ENCODE measurements at regions not wholly inside any gene's neighbourhood (a gene's known extent, or its start where the extent isn't known, plus 50 kb on each side); places are given as distances from the start of the nearest gene placed in this dataset.

- H2AFZ ChIP-seq (ENCODE audit: low read length), result no peak overlapping the region
- no peak overlapping the region for H3K4me2 ChIP-seq (ENCODE audit: low read depth, low read length)
- no peaks in the 10 kb centered on the region for H3K79me2 ChIP-seq (ENCODE audit: insufficient read depth, low read length)
- no peak overlapping the region for H3K4me3 ChIP-seq (replicated peaks in 1 of 3; ENCODE audit: insufficient read depth in 1 of 3, low read depth in 2 of 3, low read length in 3 of 3)
- H3K27ac ChIP-seq (ENCODE audit: extremely low read length, insufficient read depth, low read length), result no peak overlapping the region
- TF ChIP-seq TEAD3 (CRISPR knock-in tag; optimal IDR thresholded peaks at IDR 0.05; ENCODE audit: borderline replicate concordance) (no peak), ZSCAN25 (CRISPR knock-in tag; IDR thresholded peaks at IDR 0.05) (no peak), STAT5B (CRISPR knock-in tag; IDR thresholded peaks at IDR 0.05) (no peak), ZNF317 (CRISPR knock-in tag; IDR thresholded peaks at IDR 0.05) (no peak), ZBTB21 (CRISPR knock-in tag; IDR thresholded peaks at IDR 0.05) (no peak), IKZF5 (CRISPR knock-in tag; IDR thresholded peaks at IDR 0.05) (no peak), ELK4 (CRISPR knock-in tag; IDR thresholded peaks at IDR 0.05; ENCODE audit: borderline replicate concordance) (no peak)
- FAIRE-seq (no peak), ATAC-seq (no peak), DNase-seq (ENCODE audit: low spot score) (no peak)
- H3K36me3 ChIP-seq (replicated peaks in 1 of 2; ENCODE audit: control insufficient read depth in 1 of 2, insufficient read depth in 2 of 2, low read length in 2 of 2), result no peaks in the 10 kb centered on the region
- WGBS (ENCODE audit: low lambda C conversion rate), result 36% methylated on average over 1 of the region's 1 CpG
- POLR2A ChIA-PET, result no interaction called here
- intact Hi-C loops (cut with micrococcal nuclease; ENCODE audit: unreplicated experiment) (no loop called here), in situ Hi-C loops (cut with HindIII; ENCODE audit: extremely low pct_ligation_motif_present, low pct_unique_long_range_greater_than_20kb) (no loop called here)
- BruUV-seq (replicated peaks), result no TSS peak
- CTCF ChIA-PET (ENCODE audit: low intra/inter-chr PET ratio, low total read pairs), result no interaction called here
- no peaks in the 10 kb centered on the region for H3K9me3 ChIP-seq (ENCODE audit: low read length)
- no peaks in the 10 kb centered on the region for H3K27me3 ChIP-seq (ENCODE audit: control insufficient read depth in 1 of 2, insufficient read depth in 2 of 2, low read length in 2 of 2)
- H4K20me1 ChIP-seq (ENCODE audit: insufficient read depth, low read length), result no peaks in the 10 kb centered on the region
- no peak overlapping the region for H3K9ac ChIP-seq (ENCODE audit: insufficient read depth, low read depth, low read length)
- peaks cover 14% of the 10 kb centered on the region for H3K4me1 ChIP-seq (ENCODE audit: insufficient read depth, low read length)
Measured at GRCh38 chr10:64363687-64364086, 842.5 kb downstream of the REEP3 start.

- DNase-seq (ENCODE audit: low spot score), result no peak
- no peaks in the 10 kb centered on the region for H3K36me3 ChIP-seq (replicated peaks in 1 of 2; ENCODE audit: control insufficient read depth in 1 of 2, insufficient read depth in 2 of 2, low read length in 2 of 2)
- ChIA-PET POLR2A (no interaction called here), CTCF (ENCODE audit: low intra/inter-chr PET ratio, low total read pairs) (no interaction called here)
- no peak overlapping the region for H3K27ac ChIP-seq (ENCODE audit: extremely low read length, insufficient read depth, low read length)
- no peaks in the 10 kb centered on the region for H3K79me2 ChIP-seq (ENCODE audit: insufficient read depth, low read length)
- no peaks in the 10 kb centered on the region for H3K9me3 ChIP-seq (ENCODE audit: low read length)
- no peak overlapping the region for H2AFZ ChIP-seq (ENCODE audit: low read length)
- no peak for ATAC-seq
- WGBS (ENCODE audit: low lambda C conversion rate), result 84% methylated on average over 3 of the region's 3 CpGs
- H3K4me3 ChIP-seq (replicated peaks in 1 of 3; ENCODE audit: insufficient read depth in 1 of 3, low read depth in 2 of 3, low read length in 3 of 3), result no peak overlapping the region
- intact Hi-C loops (cut with micrococcal nuclease; ENCODE audit: unreplicated experiment), result no loop called here
- TF ChIP-seq ZNF124 (CRISPR knock-in tag; IDR thresholded peaks at IDR 0.05) (no peak), ISX (CRISPR knock-in tag; conservative IDR thresholded peaks at IDR 0.05) (no peak), ZNF382 (CRISPR knock-in tag; IDR thresholded peaks at IDR 0.05; ENCODE audit: borderline replicate concordance) (no peak), MED13 (CRISPR knock-in tag; IDR thresholded peaks at IDR 0.05) (no peak)
- no peaks in the 10 kb centered on the region for H4K20me1 ChIP-seq (ENCODE audit: insufficient read depth, low read length)
- no peak for FAIRE-seq
- no peak overlapping the region for H3K4me2 ChIP-seq (ENCODE audit: low read depth, low read length)
- no peaks in the 10 kb centered on the region for H3K27me3 ChIP-seq (ENCODE audit: control insufficient read depth in 1 of 2, insufficient read depth in 2 of 2, low read length in 2 of 2)
- H3K9ac ChIP-seq (ENCODE audit: insufficient read depth, low read depth, low read length), result no peak overlapping the region
- H3K4me1 ChIP-seq (ENCODE audit: insufficient read depth, low read length), result peaks cover 29% of the 10 kb centered on the region
- in situ Hi-C loops (cut with HindIII; ENCODE audit: extremely low pct_ligation_motif_present, low pct_unique_long_range_greater_than_20kb), result no loop called here
- BruUV-seq (replicated peaks), result no TSS peak
Measured at GRCh38 chr10:64365663-64366062, 844.5 kb downstream of the REEP3 start.

Data from HepG2 (cell line).